GM19240 (cell line): ENCODE measurements at regions not wholly inside any gene's neighbourhood (a gene's known extent, or its start where the extent isn't known, plus 50 kb on each side); places are given as distances from the start of the nearest gene placed in this dataset.
"Not testable (repeated sequence)": the region's sequence is repeated elsewhere in the genome, so short reads cannot be mapped to it uniquely, and the experiment has no call there.

Source experiments
- DNase-seq: peaks from one replicate; pipeline ENCODE4 v3.0.0; 2011; ENCODE audit warnings: low spot score; ENCODE audit not compliant: insufficient read length

DNA sequence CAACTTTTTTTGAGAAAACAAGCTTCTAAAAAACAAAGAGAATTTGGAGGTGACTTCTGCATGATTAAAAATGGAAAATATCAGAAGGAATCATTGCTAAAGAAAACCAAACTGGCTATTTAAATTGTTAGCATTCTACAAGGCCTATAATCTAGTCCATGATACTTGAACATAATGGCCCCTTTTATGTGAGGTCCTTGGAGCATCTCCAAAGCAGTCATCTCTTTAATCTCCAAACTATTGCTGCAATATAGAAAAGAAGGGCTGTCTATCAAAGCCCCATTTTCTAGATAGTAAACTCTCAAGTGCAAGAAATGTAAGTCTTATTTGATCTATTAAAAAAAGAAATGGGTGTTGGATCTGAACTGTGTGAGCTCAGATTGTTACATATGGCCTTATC, 615.1 kb downstream of the CENPC start:
- no peak for DNase-seq

DNA sequence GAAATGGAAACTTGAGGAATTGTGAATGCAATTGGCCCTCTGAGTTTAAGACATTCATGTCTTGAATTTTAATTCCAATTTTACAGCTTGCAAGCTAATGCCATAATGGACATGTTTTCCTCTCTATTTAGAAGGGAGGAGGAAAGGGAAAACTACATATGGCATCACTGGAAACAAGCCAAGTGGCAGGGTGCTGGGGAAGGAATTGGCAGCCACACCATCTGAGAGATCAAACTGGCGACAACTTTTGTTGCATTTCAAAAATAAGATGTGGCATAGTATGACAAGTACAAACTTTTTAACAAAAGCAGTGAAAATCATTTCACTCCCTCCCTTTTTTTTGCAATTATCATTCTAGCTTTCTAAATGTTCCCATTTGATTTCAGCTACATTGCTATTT, 615.6 kb downstream of the CENPC start:
- DNase-seq = no peak

DNA sequence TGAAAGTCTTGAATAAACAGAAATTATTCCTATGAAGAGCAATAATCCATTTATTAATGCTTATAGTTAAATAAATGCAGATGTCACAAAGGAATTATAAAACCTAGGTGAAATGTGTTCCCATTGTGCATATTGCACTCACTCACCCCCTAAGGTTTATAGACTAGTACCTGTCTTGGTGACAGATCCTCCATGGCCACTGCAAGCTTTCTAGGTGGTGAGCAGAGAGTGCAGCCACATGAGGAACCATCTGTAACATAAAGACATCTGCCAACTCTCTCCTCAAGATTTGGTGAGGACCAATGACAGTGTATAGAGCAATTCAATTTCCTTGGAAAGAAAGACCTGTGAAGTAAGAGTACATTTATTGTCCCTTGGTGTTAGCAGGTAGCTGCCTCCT, 616.4 kb downstream of the CENPC start:
- DNase-seq = not testable (repeated sequence)

DNA sequence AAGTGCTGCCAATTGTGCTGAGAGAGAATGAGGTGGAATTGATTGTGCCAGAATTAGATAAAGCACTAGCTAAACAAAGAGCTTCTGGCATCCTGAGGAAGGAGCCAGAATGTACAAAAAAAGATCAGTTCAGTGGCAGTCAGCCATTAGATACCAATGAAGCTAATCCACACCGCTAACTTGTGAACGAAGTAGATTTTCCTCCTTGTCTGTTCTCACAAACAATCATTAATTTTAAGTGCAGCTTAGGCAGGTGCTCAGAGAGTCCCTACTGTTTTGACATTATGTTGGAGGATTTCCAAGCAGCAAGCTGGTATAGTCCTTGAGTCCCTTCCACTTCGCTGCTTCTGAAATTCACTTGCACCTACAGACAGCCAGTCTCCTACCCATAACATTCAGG, 617.4 kb downstream of the CENPC start:
- no peak for DNase-seq

DNA sequence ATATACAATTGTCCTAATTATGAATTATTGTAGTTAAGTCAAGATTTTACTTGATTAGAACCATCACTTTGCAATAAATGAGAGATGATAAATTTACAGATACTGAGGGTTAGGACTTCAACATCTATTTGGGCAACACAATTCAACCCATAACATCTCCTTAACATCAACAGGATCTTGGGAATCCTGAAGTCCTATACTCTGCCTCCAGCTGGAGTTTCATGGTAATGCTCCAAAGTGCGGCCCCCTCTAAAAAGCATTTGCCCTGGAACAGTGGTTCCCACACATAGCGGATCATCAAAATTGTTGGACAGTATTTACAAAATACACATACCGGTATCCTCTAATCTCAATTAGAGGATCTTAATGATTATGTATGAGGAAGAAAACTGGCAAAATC, 618.6 kb downstream of the CENPC start:
- no peak for DNase-seq

DNA sequence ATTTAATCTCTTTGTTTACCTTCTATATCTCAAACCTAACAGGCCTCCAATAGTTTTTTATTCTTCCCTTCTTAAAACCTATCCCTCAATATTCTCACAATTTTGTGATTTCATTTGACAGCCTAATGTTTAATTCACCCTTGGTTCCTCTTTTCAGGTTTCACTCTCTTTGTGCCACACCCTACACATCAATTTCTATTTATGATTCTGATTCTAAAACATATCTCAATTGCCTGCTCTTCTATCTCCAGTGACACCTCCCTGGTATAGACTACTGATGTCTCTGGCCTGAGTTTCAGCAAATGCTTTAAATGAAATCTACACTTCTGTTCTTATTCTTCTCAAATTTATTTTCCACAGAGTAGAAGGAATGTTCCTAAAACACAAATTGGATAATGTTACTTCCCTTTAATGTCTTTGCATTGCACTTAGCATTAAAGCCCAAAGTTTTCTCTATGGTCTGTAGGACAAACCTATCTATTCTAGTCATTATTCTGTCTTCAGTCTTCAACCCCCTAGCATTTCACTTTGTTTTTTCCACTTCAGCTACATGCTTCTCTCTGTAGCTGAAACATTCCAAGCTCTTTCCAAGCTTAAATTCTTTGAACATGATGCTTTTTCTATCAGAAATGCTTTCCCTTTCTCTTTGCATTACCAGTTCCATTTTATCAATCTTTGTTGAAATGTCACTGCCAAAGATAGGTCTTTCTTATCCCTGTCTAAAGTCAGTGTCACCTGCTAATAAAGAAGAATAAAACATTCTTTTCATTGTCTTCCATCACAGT, 622.0 kb downstream of the CENPC start:
- no peak for DNase-seq

DNA sequence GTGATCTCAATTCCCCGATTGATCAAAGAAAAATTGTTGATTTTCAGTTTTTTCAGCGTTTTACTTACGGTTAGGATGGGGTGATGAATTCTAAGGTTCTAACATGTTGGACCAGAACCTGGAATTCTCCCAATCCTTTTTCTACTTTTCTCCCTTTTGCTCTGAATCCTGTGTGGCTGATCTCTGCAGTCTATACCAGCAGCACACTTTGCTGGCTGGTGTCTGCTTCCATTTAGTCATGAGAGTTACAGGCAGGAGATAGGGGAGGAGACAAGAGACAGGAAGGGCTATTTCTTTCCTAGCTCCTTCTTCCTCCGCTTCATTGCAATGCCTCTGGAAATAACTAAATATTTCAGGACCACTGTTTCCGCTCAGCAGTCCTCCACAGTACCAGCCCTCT, 623.9 kb downstream of the CENPC start:
- no peak for DNase-seq

DNA sequence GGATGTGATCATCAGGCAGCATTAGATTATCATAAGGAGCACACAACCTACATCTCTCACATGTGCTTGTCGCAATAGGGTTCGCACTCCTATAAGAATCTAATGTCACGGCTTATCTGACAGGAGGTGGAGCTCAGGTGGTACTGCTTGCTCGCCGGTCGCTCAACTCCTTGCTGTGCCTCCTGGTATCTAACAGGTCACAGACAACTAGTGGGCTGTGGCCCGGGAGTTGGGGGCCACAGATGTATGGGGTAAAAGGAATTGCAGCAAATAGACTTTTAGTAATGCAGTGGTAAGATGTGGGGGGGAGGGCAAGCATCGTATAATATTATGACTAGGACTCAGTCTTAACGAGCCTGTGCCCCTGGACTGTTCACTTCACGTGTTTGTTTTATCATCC, 624.8 kb downstream of the CENPC start:
- no peak for DNase-seq

DNA sequence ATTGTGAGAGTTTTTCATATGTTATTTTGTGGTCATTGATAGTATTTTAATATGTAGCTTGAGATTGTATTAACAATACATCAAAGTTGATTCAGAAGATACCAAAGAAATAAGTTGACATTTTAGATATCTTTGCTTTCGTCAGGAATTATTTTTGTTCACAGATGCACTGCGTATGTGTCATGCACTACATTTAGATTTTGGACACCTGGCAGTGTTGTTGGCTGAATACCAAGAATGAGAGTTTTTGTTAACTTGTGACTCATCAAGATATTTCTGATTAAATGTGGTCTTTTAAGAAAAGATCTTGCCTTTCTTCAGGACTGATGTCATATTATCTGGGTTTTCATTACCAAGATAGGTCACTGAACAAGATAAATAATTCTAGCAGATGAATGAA, 633.4 kb downstream of the CENPC start:
- DNase-seq = no peak

DNA sequence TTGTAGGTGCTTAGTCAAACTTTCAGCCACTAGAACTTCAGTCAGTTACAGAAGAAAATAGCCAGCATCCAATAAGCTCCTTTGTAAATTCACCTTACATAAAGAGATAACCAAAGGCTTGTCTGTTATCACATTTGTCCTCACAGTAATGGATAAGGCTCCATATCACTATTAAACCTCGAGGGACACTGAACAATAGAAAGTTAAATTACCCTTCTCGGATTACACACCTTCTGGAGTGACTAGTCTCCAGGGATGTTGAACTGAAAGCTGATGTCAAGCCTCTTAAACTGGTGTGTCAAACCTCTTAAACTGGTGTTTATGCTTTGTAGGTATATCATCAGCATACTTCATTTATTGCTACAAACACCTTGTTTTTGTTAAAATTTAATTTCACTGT, 639.0 kb downstream of the CENPC start:
- DNase-seq = no peak

DNA sequence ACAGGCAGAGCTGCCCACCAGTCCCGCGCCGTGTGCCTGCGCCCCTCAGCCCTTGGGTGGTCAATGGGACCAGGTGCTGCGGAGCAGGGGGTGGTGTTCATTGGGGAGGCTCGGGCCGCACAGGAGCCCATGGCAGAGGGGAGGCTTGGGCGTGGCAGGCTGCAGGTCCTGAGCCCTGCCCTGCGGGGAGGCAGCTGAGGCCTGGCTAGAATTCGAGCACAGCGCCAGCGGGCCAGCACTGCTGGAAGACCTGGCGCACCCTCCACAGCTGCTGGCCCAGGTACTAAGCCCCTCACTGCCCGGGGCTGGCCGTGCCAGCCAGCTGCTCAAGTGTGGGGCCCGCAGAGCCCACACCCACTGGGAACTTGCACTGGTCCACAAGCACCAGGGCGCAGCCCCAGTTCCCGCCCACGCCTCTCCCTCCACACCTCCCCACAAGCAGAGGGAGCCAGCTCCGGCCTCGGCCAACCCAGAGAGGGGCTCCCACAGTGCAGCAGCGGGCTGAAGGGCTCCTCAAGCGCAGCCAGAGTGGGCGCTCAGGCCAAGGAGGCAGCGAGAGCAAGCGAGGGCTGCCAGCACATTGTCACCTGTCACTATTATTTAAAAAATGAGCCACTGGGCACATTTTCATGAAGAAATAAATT, 645.8 kb downstream of the CENPC start:
- DNase-seq = no peak

DNA sequence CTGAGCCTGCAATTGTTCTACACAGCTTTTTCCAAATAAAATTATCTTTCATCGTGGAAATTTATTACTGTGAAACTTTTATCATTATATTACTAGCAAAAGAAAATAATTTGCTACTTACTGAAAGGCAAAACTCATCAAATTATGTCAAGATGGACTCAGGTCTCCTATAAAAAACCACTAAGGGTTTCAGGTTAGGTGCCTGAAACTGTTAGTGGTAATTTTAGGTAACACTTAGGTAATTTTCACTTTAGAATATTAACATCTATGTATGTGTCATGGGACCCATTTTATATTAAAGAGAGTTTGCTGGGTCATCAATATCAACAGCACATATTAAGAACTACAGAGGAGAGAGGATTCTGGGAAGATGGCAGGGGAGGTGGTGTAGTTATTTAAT, 651.5 kb downstream of the CENPC start:
- no peak for DNase-seq

DNA sequence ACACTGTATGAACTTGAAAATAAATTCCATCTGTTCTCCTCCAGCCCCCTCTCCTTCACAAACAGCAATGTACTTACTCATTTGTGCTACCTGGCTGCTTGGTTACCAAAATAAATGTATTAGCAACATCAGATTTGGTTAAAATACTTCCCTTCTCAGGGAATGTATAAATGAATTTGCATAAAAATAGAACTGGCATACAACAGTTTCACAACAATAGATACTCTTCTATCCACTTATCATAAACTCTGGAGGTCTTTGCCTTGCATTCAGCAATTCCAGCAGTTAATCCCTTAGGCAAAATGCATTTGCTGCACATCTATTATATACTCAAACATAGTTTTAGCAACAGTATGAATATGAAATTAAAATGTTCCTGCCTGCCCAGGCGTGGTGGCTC, 658.2 kb downstream of the CENPC start:
- DNase-seq = no peak

DNA sequence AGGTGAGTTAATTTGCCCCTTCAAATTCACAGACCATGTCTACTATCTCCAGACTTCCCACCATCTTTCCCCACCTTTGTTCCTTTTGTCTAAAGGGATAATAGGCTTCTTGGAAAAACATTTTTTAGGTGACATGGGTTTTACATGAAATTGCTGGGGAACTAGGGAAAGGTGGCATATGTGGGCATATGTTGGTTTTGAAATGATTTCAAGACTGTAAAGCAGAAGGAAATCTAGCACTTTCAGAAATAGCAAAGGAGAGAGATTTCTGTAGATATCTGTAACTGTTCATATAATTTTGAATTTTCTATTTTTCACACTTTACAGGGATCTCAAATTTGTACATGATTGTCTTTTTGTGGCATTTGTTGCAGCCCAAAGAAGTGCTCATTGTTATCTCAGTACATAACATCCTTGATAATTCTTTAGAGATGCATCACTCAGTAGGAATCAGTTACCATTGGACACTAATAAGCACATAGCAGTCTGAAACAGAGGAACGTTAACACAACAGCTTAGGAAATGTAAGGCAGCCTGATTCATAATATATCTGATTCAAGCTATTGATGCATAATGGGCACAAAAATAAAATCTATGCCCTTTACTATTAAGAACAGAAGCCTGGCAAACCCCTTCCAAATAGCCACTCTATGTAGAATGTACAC, 659.7 kb downstream of the CENPC start:
- DNase-seq = no peak

DNA sequence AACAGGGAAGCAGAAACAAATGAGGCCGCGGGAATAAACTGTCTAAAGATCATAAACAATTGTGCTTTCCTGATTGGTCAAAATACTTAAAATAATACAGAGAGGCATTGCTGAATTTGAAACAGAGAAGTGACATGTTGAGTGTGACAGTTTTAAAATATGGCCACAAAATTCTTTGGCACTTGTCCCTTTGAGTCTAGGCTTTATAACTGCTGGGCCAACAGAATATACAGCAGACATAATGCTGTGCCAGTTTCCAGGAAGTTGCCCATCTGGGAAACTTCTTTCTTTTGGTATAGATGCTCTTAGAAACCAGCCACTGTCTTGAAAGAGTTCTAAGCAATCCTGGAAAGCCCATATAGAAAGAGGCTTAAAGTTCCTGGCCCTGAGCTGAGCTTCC, 668.4 kb downstream of the CENPC start:
- no peak for DNase-seq

DNA sequence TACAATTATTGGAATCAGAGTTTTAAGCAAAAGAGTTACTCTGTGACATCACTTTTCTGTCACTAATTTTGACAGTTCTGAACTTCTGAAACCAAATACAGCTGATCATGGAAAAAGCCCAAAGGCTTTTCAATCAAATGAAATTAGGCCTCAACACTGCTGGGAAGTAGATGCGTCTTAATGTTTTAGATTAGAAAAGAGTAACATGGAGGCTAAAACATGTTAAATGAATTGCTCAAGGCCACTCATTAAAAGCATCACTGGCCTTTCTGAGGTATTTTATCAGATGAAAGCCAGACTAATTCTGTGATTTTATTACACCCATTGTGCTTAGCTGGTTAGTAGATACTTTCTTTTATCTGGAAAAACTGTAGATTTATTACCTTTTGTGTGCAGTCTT, 672.6 kb downstream of the CENPC start:
- DNase-seq = no peak

DNA sequence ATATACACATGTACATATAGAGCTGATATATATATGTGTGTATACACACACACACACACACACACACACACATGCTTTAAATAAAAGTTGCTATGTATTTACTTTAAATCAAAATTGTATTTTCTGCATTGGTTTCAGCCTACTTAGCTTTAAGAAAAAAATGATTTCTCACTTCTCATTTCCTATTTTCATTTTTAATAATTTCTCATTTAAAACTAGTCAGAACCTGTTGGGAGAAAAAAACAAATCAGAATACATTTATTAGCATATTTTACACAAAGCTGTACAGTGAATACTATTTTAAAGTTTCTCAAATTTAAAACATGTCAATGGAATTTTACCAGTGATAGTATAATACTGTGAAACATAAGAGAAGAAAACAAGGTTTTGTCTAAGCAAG, 681.8 kb downstream of the CENPC start:
- no peak for DNase-seq

DNA sequence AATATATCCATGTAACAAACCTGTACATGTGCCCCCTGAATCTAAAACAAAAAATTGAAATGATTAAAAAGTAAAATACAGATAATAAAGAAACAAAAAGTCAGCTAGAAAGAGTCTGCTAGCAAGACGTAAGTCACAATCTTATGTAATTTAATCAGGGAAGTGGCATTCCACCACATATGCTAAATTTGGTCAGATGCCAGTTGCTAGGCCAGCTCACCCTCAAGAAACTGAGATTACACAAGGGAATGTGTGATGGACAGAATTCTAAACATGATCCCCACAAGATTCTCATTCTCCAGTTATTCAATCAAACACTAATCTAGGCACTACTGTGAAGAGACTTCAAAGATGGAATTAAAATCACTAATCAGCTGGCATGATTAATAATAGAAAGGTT, 689.3 kb downstream of the CENPC start:
- DNase-seq = no peak

DNA sequence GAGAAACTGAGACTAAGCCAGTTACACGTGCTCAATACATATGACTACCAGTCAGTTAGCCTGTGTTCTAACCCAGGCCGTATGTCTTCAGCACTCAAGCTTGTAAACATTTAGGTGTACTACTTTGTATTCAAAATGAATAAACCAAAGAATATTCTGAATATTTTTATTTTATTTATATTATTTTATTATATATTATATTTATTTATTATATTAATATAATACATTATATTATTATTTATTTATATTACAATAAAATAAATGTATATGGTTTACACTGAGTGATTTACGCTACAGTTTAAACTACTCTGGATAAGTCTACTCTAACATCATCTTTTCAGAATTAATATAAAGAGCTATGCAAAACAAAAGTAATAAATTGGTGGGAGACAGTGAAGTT, 691.5 kb downstream of the CENPC start:
- DNase-seq = no peak

DNA sequence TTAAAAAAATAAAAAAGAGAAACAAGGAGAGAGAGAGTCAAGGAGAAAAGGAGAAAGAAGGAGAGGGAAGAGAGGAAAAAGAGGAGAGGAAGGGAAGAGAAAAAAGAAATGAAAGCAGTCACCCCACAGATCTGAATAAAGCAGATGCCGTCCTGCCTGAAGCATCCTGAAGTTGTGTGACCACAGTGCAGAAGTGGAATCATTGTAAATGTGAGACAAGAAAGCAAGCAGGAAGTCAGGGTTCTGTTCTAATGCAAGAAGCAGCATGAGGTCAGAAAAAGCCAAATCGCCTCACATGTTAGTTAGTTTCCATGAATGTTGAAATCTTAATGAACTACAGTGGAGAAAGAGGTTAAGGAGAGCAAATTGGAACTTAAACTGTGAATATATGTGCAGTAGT, 692.5 kb downstream of the CENPC start:
- DNase-seq = no peak

DNA sequence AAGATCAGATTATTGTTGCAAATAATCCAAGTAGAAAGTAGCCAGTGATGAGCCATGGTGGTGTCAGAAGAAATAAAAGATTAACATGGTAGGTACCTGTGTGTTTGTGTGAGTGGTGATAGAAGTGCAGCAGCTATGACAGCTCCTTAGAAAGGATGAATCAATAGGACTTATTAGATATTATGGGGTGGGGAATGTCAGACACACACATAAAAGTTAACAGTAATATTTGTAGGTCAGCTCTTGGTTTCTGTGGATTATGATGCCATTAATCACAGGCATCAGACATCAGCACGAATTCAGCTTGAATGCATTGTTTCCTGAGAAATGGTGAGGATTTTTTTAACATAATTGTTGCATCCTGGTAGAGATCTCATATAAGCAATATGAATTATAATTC, 695.7 kb downstream of the CENPC start:
- no peak for DNase-seq

DNA sequence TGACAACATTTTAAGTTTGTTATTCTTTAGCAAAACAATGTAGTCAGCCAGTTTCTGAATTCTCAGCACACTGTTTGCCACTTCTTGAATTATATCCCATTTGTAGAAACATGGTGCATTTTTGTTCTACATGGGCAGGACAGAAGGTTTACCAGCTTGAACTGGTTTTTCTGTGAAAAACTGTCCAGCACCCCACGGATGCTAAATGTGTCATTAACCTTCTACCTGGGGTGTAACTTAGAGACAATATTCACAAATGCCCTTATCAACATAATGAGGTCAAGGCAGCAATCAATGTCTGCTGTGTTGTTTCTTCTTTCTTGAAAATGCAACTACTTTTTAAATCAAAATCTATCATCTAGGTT, 702.6 kb downstream of the CENPC start:
- no peak for DNase-seq
